ENCODE measurements at regions not wholly inside any gene's neighbourhood (a gene's known extent, or its start where the extent isn't known, plus 50 kb on each side); places are given as distances from the start of the nearest gene placed in this dataset.
"Not testable (repeated sequence)": the region's sequence is repeated elsewhere in the genome, so short reads cannot be mapped to it uniquely, and the experiment has no call there.

DNA sequence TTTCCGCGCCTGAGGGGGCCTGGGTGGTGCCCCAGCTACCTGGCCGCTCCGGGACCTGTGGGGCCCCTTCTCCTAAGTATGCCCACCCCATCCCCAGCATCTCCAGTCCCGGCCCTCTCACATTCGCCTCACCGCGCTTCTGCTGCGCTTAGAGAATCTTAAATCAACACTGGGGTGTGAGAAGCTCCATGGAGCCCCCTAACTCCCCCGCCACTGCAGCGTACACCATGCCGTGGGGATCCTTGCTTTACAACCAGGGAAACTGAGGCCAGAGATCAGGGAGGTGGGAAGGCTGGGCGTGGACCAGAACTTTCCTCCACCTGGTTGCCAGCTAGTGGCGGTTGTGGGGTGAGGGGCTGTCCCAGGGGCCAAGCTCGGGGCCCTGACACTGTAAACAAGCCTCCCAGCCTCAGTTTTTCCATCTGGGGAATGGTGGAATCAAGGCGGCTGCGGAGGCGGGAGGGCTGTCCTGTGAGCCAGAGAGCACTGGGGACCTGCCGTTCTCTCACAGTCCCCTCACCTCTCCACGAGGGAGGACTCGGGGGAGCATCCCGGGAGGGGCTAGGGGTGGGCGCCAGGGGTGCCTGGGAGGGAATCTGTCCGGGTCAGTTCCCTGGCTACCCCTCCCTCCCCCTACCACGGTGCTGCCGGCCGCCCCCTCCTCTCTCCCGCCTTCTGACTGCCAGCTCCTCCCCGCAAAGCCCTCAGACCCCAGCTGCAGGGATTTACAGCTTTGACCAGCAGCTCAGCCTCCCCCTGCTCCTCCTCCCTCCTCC, 161.2 kb downstream of the C9orf50 start:
- no peak for DNase-seq (ENCODE audit: low read depth in 2 of 2, low spot score in 1 of 2)

GRCh38 chr9:129458663-129459546, 162.0 kb downstream of the C9orf50 start:
- no peak for DNase-seq (ENCODE audit: low read depth in 2 of 2, low spot score in 1 of 2)

- DNase-seq (ENCODE audit: low read depth in 2 of 2, low spot score in 1 of 2) = no peak
Measured at GRCh38 chr9:129458155-129458661, 162.7 kb downstream of the C9orf50 start.

GRCh38 chr9:129457325-129457779, 163.5 kb downstream of the C9orf50 start:
- no peak for DNase-seq (ENCODE audit: low read depth in 2 of 2, low spot score in 1 of 2)

DNA sequence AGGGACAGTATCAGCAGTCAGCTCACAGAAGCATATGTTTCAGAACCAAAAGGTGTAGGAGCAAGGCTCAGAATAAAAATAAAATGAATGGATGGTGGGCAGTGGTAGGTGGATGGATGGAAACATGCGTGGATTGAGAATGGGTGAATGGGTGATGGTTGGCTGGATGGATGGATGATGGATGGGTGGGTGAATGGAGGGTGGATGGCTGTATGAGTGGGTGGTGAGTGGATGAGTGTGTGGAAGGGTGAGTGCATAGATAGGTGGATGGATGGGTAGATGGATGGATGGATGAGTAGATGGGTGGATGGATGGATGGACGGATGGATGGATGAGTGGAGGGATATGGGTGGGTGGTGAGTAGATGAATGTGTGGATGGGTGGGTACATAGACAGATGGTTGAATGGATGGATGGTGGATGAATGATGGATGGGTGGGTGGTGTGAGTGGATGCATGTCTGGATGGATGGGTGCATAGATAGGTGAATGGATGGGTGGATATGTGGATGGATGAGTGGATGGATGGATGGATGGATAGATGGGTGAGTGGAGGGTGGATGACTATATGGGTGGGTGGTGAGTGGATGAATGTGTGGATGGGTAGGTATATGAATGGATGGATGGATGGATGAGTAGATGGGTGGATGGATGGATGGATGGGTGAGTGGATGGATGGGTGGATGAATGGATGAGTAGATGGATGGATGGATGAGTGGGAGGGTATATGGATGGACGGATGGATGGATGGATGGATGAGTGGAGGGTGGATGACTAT, 164.2 kb downstream of the C9orf50 start:
- no peak for DNase-seq (ENCODE audit: low read depth in 2 of 2, low spot score in 1 of 2)

- DNase-seq (ENCODE audit: low read depth in 2 of 2, low spot score in 1 of 2) = no peak
Measured at GRCh38 chr9:129455151-129455995, 165.5 kb downstream of the C9orf50 start.

DNA sequence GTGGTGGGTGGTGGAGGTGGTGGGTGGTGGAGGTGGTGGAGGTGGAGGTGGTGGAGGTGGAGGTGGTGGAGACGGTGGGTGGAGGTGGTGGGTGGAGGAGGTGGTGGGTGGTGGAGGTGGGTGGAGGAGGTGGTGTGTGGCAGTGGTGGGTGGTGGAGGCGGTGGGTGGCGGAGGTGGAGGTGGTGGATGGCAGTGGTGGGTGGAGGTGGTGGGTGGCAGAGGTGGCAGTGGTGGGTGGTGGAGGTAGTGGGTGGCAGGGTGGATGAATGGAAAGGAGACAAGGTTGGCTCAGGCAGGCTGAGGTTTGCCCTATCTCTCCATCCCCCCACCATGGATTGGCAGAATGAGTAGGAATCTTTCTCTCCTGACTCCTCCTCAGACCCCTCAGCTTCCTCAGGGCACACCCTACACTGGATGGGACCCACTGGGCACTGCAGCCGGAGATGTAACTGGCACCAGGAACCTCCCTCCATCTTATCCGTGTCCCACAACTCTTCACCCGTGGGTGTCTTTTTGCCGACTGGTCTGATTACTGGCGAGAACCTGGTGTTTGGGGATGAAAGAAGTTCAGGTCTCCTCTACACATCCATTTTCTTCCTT, 166.3 kb downstream of the C9orf50 start:
- DNase-seq (ENCODE audit: low read depth in 2 of 2, low spot score in 1 of 2) = no peak

GRCh38 chr9:129453734-129454133, 167.2 kb downstream of the C9orf50 start:
- DNase-seq (ENCODE audit: low read depth in 2 of 2, low spot score in 1 of 2) = no peak

DNA sequence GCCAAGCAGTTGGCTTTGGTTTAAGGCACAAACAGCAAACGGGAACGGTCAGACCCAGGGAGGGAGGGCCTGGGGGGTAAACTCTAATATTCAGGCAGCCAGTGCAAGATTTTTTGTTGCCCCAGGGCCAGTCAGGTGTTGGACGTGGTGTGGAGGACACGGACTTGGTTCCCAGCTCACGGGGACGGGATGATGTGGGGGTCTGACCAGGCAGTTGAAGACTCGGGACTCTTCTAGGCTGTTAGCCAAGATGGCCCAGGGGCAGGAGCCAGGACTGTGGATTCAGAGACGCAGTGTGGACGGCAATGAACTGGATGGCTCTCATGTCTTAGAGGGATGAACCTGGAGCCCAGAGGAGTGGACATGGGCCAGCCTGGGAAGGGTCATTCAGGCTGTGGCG, 169.2 kb downstream of the C9orf50 start:
- DNase-seq (ENCODE audit: low read depth in 2 of 2, low spot score in 1 of 2) = no peak

DNA sequence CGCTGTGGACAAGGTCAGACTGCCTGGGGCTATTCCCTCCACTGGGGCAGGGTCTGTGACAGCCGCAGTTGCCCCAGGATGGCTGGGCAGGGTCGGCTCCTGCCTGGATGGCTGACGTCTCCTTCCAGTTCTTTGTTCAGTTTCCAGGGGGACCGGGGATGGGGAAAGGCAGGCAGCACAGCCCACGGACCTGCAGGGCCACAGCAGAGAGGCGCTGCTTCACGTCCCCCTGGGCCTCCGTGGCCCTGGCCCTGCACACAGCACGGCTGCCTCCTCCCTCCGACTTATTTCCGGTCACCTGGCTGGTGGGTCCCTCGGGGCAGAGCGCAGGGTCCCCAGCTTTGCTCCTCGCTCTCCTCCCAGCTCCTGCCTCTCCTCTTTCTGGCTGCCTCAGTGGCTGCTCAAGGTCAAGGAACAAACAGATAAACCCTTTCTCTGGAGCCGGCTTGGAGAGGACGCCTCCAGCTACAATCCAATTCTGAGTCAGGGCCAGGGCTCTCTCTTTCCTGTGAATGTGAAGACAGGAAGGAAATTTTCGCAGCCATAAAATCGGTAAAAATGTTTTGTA, 169.7 kb downstream of the C9orf50 start:
- DNase-seq (ENCODE audit: low read depth in 2 of 2, low spot score in 1 of 2) = no peak

- DNase-seq (ENCODE audit: low read depth in 2 of 2, low spot score in 1 of 2) = no peak
Measured at GRCh38 chr9:129449066-129449465, 171.8 kb downstream of the C9orf50 start.

DNA sequence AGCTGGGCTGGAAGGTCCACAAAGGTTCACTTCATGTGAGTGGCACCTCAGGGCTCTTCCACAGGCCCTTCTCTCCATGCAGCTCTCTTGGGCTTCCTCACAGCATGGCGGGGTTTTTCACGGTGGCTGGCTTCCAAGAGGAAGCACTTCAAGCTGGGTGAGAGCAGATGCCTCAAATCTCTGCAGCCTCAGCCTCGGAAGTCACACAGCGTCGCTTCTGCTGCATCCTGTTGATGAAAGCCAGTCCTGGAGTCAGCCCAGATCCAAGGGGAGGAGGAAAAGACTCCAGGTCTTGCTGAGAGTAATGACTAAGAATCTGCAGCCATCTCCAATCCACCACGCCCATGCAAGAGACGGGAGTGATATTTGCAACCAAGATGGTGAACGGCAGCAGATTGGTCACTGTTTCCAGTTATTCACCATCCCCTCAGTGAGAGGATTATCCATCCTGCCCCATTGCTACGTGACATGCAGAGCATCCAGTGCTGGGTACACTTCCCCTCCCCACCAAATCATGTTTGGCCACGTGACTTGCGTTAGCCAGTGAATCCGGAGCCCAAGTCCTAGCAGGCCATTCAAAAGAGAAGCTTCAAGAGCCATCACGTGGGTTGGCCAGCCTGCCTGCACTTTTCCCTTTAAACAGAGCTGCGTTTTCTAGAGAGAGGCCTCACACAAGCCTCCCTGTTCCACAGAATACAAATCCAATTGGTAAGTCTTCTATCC, 173.9 kb downstream of the C9orf50 start:
- no peak for DNase-seq (ENCODE audit: low read depth in 2 of 2, low spot score in 1 of 2)

- no peak for DNase-seq (ENCODE audit: low read depth in 2 of 2, low spot score in 1 of 2)
Measured at GRCh38 chr9:129445794-129446306, 175.1 kb downstream of the C9orf50 start.

GRCh38 chr9:129443515-129444164, 177.3 kb downstream of the C9orf50 start:
- not testable (repeated sequence) for DNase-seq (ENCODE audit: low read depth in 2 of 2, low spot score in 1 of 2)

DNA sequence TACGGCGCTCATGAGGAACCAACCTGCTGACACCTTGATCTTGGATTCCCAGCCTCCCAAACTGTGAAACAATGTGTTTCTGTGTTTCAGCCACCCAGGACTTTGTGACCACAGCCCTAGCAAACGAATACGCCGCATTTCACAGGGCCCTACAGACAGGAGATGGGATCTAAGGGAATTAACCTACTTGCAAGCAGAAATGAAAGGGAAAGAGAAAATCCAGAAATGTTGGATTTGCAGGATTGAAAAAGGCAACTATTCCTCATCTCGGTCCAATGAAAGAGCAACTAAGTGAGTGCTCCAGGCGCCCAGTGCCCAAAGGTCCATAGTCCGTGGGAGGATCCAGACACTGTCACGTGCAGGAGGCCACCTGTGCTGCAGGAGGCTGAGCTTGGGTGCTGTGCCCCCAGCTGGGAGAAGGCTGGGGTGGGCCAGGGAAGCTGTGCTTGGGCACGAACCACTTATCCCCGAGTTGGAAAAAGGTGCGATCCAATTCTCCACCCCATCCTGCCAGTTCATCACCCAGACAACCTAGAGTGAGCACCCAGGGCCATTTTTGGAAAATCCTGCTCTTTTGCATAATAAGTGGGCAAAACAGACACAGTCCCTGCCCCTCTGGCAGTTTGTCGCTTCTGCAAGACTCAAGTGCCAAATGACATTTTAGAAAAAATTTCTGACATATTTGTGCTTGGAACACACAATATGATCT, 177.9 kb downstream of the C9orf50 start:
- no peak for DNase-seq (ENCODE audit: low read depth in 2 of 2, low spot score in 1 of 2)

DNA sequence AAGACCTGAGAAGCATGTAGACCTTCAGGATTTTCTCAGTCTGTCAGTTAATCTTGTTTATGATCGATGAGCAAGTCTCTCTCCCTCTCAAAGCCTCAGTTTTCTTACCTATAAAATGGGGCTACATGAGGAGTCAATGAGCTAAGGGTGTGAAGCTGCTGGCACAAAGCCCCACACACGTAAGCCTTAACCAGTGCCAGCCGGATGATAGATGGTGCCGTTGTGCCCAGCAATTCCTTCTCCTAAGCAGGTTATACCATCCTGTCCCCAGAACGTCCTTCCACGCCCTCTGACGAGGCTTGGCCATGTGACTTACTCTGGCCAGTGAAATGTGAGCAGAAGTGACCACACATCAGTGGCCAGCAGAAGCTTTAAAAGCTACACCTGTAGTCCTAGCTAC, 179.0 kb downstream of the C9orf50 start:
- no peak for DNase-seq (ENCODE audit: low read depth in 2 of 2, low spot score in 1 of 2)

GRCh38 chr9:129440435-129441186, 180.3 kb downstream of the C9orf50 start:
- DNase-seq (ENCODE audit: low read depth in 2 of 2, low spot score in 1 of 2) = no peak
